ENCODE measurements at regions not wholly inside any gene's neighbourhood (a gene's known extent, or its start where the extent isn't known, plus 50 kb on each side); places are given as distances from the start of the nearest gene placed in this dataset.

GRCh38 chr12:53862206-53862605 lies 76.4 kb upstream of the HOXC13 start:
- 82% methylated on average over 2 of the region's 3 CpGs for WGBS
- peaks cover 6% of the 10 kb centered on the region for H3K27me3 ChIP-seq

GRCh38 chr12:53862831-53863230 lies 75.8 kb upstream of the HOXC13 start:
- no peak overlapping the region for H3K4me3 ChIP-seq
- DNase-seq (ENCODE audit: low spot score in 2 of 2) = no peak
- peaks cover 3% of the 10 kb centered on the region for H3K4me1 ChIP-seq
- H3K27me3 ChIP-seq = peaks cover 6% of the 10 kb centered on the region
- H3K27ac ChIP-seq = no peak overlapping the region
- TF ChIP-seq EP300 (IDR thresholded peaks at IDR 0.05) = no peak
- no peak for TF ChIP-seq POLR2AphosphoS5 (IDR thresholded peaks at IDR 0.05)
- TF ChIP-seq CTCF (IDR thresholded peaks at IDR 0.05) = no peak
- no peak for TF ChIP-seq POLR2A (IDR thresholded peaks at IDR 0.05)
- 43% methylated on average over 2 of the region's 2 CpGs for WGBS
- no peaks in the 10 kb centered on the region for H3K36me3 ChIP-seq
- H3K9me3 ChIP-seq = no peaks in the 10 kb centered on the region

More at GRCh38 chr12:53862206-53862605, 76.4 kb upstream of the HOXC13 start:
- Histone ChIP-seq H3K4me1 (no peaks in the 10 kb centered on the region), H3K9me3 (no peaks in the 10 kb centered on the region), H3K27ac (no peak overlapping the region), H3K36me3 (no peaks in the 10 kb centered on the region), H3K4me3 (no peak overlapping the region)
- TF ChIP-seq POLR2AphosphoS5 (IDR thresholded peaks at IDR 0.05) = no peak
- TF ChIP-seq CTCF (IDR thresholded peaks at IDR 0.05) = no peak
- TF ChIP-seq POLR2A (IDR thresholded peaks at IDR 0.05) = no peak
- TF ChIP-seq EP300 (IDR thresholded peaks at IDR 0.05) = no peak
- DNase-seq (ENCODE audit: low spot score in 2 of 2) = no peak

GRCh38 chr12:53866727-53867126 lies 71.9 kb upstream of the HOXC13 start:
- TF ChIP-seq EP300 (IDR thresholded peaks at IDR 0.05) = no peak
- Histone ChIP-seq H3K27ac (no peak overlapping the region), H3K4me1 (peaks cover 13% of the 10 kb centered on the region), H3K9me3 (no peaks in the 10 kb centered on the region), H3K36me3 (no peaks in the 10 kb centered on the region), H3K4me3 (no peak overlapping the region), H3K27me3 (peaks cover 2% of the 10 kb centered on the region)
- WGBS = 80% methylated on average over 3 of the region's 3 CpGs
- DNase-seq (ENCODE audit: low spot score in 2 of 2) = no peak

- H3K27me3 ChIP-seq = peaks cover 2% of the 10 kb centered on the region
- 52% methylated on average over 3 of the region's 3 CpGs for WGBS
Measured at GRCh38 chr12:53867216-53868012, 71.2 kb upstream of the HOXC13 start.

GRCh38 chr12:53868511-53868986 lies 70.1 kb upstream of the HOXC13 start:
- Histone ChIP-seq H3K4me1 (peaks cover 13% of the 10 kb centered on the region), H3K36me3 (no peaks in the 10 kb centered on the region), H3K27ac (peak overlapping the region; percentile 56), H3K9me3 (no peaks in the 10 kb centered on the region), H3K4me3 (no peak overlapping the region), H3K27me3 (peaks cover 10% of the 10 kb centered on the region)
- WGBS = 31% methylated on average over 5 of the region's 5 CpGs
- DNase-seq (ENCODE audit: low spot score in 2 of 2) = no peak
- TF ChIP-seq CTCF (IDR thresholded peaks at IDR 0.05) = no peak
- no peak for TF ChIP-seq POLR2A (IDR thresholded peaks at IDR 0.05)
- no peak for TF ChIP-seq POLR2AphosphoS5 (IDR thresholded peaks at IDR 0.05)
- TF ChIP-seq EP300 (IDR thresholded peaks at IDR 0.05) = no peak

More at GRCh38 chr12:53867216-53868012, 71.2 kb upstream of the HOXC13 start:
- Histone ChIP-seq H3K9me3 (no peaks in the 10 kb centered on the region), H3K27ac (no peak overlapping the region), H3K36me3 (no peaks in the 10 kb centered on the region), H3K4me1 (peaks cover 13% of the 10 kb centered on the region), H3K4me3 (no peak overlapping the region)
- TF ChIP-seq CTCF (IDR thresholded peaks at IDR 0.05) = no peak
- DNase-seq (ENCODE audit: low spot score in 2 of 2) = no peak

All from suprapubic skin (tissue), 4 donors.